Right lobe of liver (tissue), 4 donors: ENCODE measurements at regions not wholly inside any gene's neighbourhood (a gene's known extent, or its start where the extent isn't known, plus 50 kb on each side); places are given as distances from the start of the nearest gene placed in this dataset.

Experiments used
- CTCF ChIP-seq, 4 donors: fragments of 200-600 bp in 3 of 4; fragments of 450-650 bp in 1 of 4; IDR thresholded peaks; one replicate each; pipeline versions ENCODE4 v1.5.1 to v1.8.0; 2016 to 2022; ENCODE audit warnings: antibody characterized with exemption in 4 of 4, mild to moderate bottlenecking in 2 of 4
- POLR2A ChIP-seq: fragments of 450-650 bp; IDR thresholded peaks from one replicate; pipeline ENCODE4 v1.6.1; 2017; ENCODE audit warnings: antibody characterized with exemption, mild to moderate bottlenecking
- donor health status: DM: no; HTN: no; CAD: no.
- donor health status: DM: no; HTN: no; CAD: no.
- donor health status: DM: no; HTN: yes; CAD: no.

GRCh38 chr13:25034173-25034572 lies 61.8 kb upstream of the PABPC3 start:
- TF ChIP-seq POLR2A (no peak), CTCF (IDR thresholded peaks at IDR 0.05) (no peak)
